ENCODE measurements at regions not wholly inside any gene's neighbourhood (a gene's known extent, or its start where the extent isn't known, plus 50 kb on each side); places are given as distances from the start of the nearest gene placed in this dataset.

- H3K4me3 ChIP-seq (ENCODE audit: control insufficient read depth in 2 of 3, extremely low read depth in 1 of 3, insufficient read depth in 2 of 3, low read depth in 1 of 3, low read length in 3 of 3): no peak overlapping the region
- no peaks in the 10 kb centered on the region for H3K4me1 ChIP-seq (ENCODE audit: control insufficient read depth, extremely low read depth, insufficient read depth, low read length)
- no peaks in the 10 kb centered on the region for H3K27me3 ChIP-seq (ENCODE audit: control insufficient read depth, extremely low read depth, insufficient read depth, low read length)
- no peaks in the 10 kb centered on the region for H3K9me1 ChIP-seq (ENCODE audit: control insufficient read depth, extremely low read depth, insufficient read depth, low read length)
- H3K4me2 ChIP-seq (ENCODE audit: control insufficient read depth, extremely low read depth, insufficient read depth, low read depth, low read length): no peak overlapping the region
- no peak overlapping the region for H3K9ac ChIP-seq (ENCODE audit: control insufficient read depth, extremely low read depth, insufficient read depth, low read length)
- no peak overlapping the region for H2AFZ ChIP-seq (ENCODE audit: control insufficient read depth, low read length)
- peaks cover 13% of the 10 kb centered on the region for H3K9me3 ChIP-seq (ENCODE audit: control insufficient read depth, low read depth, low read length)
- no peaks in the 10 kb centered on the region for H3K79me2 ChIP-seq (ENCODE audit: control insufficient read depth, insufficient read depth, low read length)
- TF ChIP-seq EZH2 (IDR thresholded peaks at IDR 0.05; ENCODE audit: low read length) (no peak), CTCF (optimal IDR thresholded peaks at IDR 0.05 in 1 of 3, IDR thresholded peaks at IDR 0.05 in 1 of 3, conservative IDR thresholded peaks at IDR 0.05 in 1 of 3; ENCODE audit: extremely low read depth in 1 of 3, insufficient read depth in 2 of 3, low read length in 3 of 3) (no peak)
- dilution Hi-C loops (cut with MboI; ENCODE audit: extremely low pct_ligation_motif_present, low sequenced_read_pairs): no loop called here
- no peaks in the 10 kb centered on the region for H3K36me3 ChIP-seq (ENCODE audit: control insufficient read depth in 2 of 2, extremely low read depth in 1 of 2, insufficient read depth in 2 of 2, low read length in 2 of 2)
- H4K20me1 ChIP-seq (ENCODE audit: control insufficient read depth, extremely low read depth, insufficient read depth, low read length): no peaks in the 10 kb centered on the region
- H3K27ac ChIP-seq (ENCODE audit: control insufficient read depth, insufficient read depth, low read length): no peak overlapping the region
- FAIRE-seq (no peak), DNase-seq (ENCODE audit: low read depth, low spot score) (no peak)
These were observed 155.6 kb downstream of the NDUFA10 start for GRCh38 chr2:239869272-239870155.

GRCh38 chr2:239868556-239869181, 156.5 kb downstream of the NDUFA10 start:
- Histone ChIP-seq H3K79me2 (ENCODE audit: control insufficient read depth, insufficient read depth, low read length) (no peaks in the 10 kb centered on the region), H3K4me3 (ENCODE audit: control insufficient read depth in 2 of 3, extremely low read depth in 1 of 3, insufficient read depth in 2 of 3, low read depth in 1 of 3, low read length in 3 of 3) (no peak overlapping the region), H2AFZ (ENCODE audit: control insufficient read depth, low read length) (no peak overlapping the region), H3K36me3 (ENCODE audit: control insufficient read depth in 2 of 2, extremely low read depth in 1 of 2, insufficient read depth in 2 of 2, low read length in 2 of 2) (no peaks in the 10 kb centered on the region), H3K9ac (ENCODE audit: control insufficient read depth, extremely low read depth, insufficient read depth, low read length) (no peak overlapping the region), H3K27me3 (ENCODE audit: control insufficient read depth, extremely low read depth, insufficient read depth, low read length) (no peaks in the 10 kb centered on the region), H4K20me1 (ENCODE audit: control insufficient read depth, extremely low read depth, insufficient read depth, low read length) (no peaks in the 10 kb centered on the region), H3K4me1 (ENCODE audit: control insufficient read depth, extremely low read depth, insufficient read depth, low read length) (no peaks in the 10 kb centered on the region), H3K27ac (ENCODE audit: control insufficient read depth, insufficient read depth, low read length) (no peak overlapping the region), H3K4me2 (ENCODE audit: control insufficient read depth, extremely low read depth, insufficient read depth, low read depth, low read length) (no peak overlapping the region), H3K9me1 (ENCODE audit: control insufficient read depth, extremely low read depth, insufficient read depth, low read length) (no peaks in the 10 kb centered on the region), H3K9me3 (ENCODE audit: control insufficient read depth, low read depth, low read length) (peaks cover 13% of the 10 kb centered on the region)
- no peak for TF ChIP-seq CTCF (optimal IDR thresholded peaks at IDR 0.05 in 1 of 3, IDR thresholded peaks at IDR 0.05 in 1 of 3, conservative IDR thresholded peaks at IDR 0.05 in 1 of 3; ENCODE audit: extremely low read depth in 1 of 3, insufficient read depth in 2 of 3, low read length in 3 of 3)
- TF ChIP-seq EZH2 (IDR thresholded peaks at IDR 0.05; ENCODE audit: low read length): no peak
- DNase-seq (ENCODE audit: low read depth, low spot score) (no peak), FAIRE-seq (no peak)
- dilution Hi-C loops (cut with MboI; ENCODE audit: extremely low pct_ligation_motif_present, low sequenced_read_pairs): no loop called here

Data from keratinocyte (primary cell).